ENCODE measurements at regions not wholly inside any gene's neighbourhood (a gene's known extent, or its start where the extent isn't known, plus 50 kb on each side); places are given as distances from the start of the nearest gene placed in this dataset.

DNA sequence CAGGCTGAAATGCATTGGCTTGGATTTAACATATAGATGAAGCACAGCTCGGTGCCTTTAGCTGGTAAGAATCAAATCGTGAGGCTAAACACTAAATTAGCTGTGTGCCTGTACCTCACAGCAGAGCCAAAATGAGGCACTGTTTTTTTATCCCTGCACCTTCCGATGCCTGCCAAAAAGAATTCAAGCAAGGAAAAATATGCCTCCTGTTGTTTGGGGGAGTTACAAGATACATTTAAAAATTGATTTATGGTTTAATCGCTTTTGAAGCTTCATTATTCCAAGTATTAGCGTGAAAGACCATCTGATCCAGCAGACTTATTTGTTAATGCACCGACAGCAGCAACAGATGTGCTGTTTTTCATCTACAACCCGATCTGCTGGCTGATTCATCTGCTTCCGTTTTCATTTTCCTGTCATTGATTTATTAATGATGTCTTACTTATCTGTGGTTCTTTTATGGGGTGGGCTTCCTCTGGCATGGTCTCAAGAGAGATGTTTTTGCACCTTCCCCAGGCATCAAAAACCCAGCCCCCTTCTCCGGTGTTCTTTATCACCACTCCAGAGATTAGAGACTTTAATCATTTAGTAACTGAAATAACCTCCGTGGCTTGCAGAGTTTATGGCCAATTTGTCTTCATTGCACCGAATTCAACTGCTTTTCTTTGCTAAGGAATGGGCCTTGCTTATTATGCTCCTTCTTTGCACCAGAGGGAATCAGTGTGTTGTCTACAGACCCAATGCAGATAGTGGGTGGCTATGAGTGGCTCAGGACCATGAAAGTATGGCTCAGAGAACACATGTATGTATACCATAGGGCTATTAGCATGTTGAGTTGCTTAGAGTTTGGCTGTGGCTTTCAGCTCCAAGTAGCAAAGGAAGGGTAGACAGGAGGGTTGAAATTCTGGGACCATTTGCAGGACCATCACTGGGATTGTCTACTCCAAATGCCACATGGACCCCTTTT is 166.8 kb upstream of the TMEM260 start:
- H3K4me3 ChIP-seq (ENCODE audit: low read depth, low read length, poor library complexity, severe bottlenecking): no peak overlapping the region
- no peaks in the 10 kb centered on the region for H3K9me2 ChIP-seq (ENCODE audit: low read depth, low read length)
- no peaks in the 10 kb centered on the region for H3K4me1 ChIP-seq (ENCODE audit: insufficient read depth, low read length, severe bottlenecking)
- no peaks in the 10 kb centered on the region for H3K27me3 ChIP-seq (ENCODE audit: insufficient read depth, low read length)
- no peaks in the 10 kb centered on the region for H3F3A ChIP-seq (ENCODE audit: insufficient read depth, low read length)
- H3K79me2 ChIP-seq (ENCODE audit: insufficient read depth, low read length): no peaks in the 10 kb centered on the region
- H3K9me3 ChIP-seq (ENCODE audit: low read length): no peaks in the 10 kb centered on the region
- H3K27ac ChIP-seq (ENCODE audit: low read depth, low read length, poor library complexity, severe bottlenecking): no peak overlapping the region
- H4K20me1 ChIP-seq (ENCODE audit: insufficient read depth, low read length): no peaks in the 10 kb centered on the region
- no peaks in the 10 kb centered on the region for H3K36me3 ChIP-seq (ENCODE audit: insufficient read depth, low read length)
- TF ChIP-seq EZH2 (IDR thresholded peaks at IDR 0.05; ENCODE audit: borderline replicate concordance, low read length): no peak
- TF ChIP-seq, protein P1, sequence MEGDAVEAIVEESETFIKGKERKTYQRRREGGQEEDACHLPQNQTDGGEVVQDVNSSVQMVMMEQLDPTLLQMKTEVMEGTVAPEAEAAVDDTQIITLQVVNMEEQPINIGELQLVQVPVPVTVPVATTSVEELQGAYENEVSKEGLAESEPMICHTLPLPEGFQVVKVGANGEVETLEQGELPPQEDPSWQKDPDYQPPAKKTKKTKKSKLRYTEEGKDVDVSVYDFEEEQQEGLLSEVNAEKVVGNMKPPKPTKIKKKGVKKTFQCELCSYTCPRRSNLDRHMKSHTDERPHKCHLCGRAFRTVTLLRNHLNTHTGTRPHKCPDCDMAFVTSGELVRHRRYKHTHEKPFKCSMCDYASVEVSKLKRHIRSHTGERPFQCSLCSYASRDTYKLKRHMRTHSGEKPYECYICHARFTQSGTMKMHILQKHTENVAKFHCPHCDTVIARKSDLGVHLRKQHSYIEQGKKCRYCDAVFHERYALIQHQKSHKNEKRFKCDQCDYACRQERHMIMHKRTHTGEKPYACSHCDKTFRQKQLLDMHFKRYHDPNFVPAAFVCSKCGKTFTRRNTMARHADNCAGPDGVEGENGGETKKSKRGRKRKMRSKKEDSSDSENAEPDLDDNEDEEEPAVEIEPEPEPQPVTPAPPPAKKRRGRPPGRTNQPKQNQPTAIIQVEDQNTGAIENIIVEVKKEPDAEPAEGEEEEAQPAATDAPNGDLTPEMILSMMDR (IDR thresholded peaks at IDR 0.05; ENCODE audit: low read length): no peak
- no peak overlapping the region for H3K4me2 ChIP-seq (ENCODE audit: low read length)
- no peak overlapping the region for H3K9ac ChIP-seq (ENCODE audit: low read length)
- no peak overlapping the region for H2AFZ ChIP-seq (ENCODE audit: low read length)

DNA sequence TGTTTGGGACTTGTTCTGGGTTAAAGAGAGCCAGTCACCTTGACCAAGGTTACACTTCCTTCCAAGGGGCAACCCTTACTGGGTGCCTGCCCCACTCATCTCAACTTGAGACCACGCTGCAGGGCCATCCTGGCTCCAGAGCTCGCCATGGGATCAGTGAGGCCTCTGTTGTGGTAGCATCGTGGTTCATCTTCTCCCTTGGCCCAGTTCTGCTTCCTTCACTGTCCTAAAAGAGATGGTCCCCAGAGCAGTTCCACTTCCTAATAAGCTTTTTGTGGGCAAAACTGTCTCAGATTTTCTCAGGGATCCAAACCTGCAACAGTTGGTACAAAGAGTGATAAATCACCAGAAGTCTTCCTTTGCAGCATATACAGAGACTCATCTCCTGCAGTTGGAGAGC is 165.9 kb upstream of the TMEM260 start:
- H3K27me3 ChIP-seq (ENCODE audit: insufficient read depth, low read length): no peaks in the 10 kb centered on the region
- no peak overlapping the region for H3K9ac ChIP-seq (ENCODE audit: low read length)
- no peaks in the 10 kb centered on the region for H3K9me2 ChIP-seq (ENCODE audit: low read depth, low read length)
- H3K4me3 ChIP-seq (ENCODE audit: low read depth, low read length, poor library complexity, severe bottlenecking): no peak overlapping the region
- H3K9me3 ChIP-seq (ENCODE audit: low read length): no peaks in the 10 kb centered on the region
- H4K20me1 ChIP-seq (ENCODE audit: insufficient read depth, low read length): no peaks in the 10 kb centered on the region
- H2AFZ ChIP-seq (ENCODE audit: low read length): no peak overlapping the region
- no peak for TF ChIP-seq EZH2 (IDR thresholded peaks at IDR 0.05; ENCODE audit: borderline replicate concordance, low read length)
- TF ChIP-seq, protein P1 (IDR thresholded peaks at IDR 0.05; ENCODE audit: low read length): no peak
- no peaks in the 10 kb centered on the region for H3K36me3 ChIP-seq (ENCODE audit: insufficient read depth, low read length)
- H3K4me2 ChIP-seq (ENCODE audit: low read length): no peak overlapping the region
- H3K27ac ChIP-seq (ENCODE audit: low read depth, low read length, poor library complexity, severe bottlenecking): no peak overlapping the region
- no peaks in the 10 kb centered on the region for H3F3A ChIP-seq (ENCODE audit: insufficient read depth, low read length)
- no peaks in the 10 kb centered on the region for H3K79me2 ChIP-seq (ENCODE audit: insufficient read depth, low read length)
- H3K4me1 ChIP-seq (ENCODE audit: insufficient read depth, low read length, severe bottlenecking): no peaks in the 10 kb centered on the region

DNA sequence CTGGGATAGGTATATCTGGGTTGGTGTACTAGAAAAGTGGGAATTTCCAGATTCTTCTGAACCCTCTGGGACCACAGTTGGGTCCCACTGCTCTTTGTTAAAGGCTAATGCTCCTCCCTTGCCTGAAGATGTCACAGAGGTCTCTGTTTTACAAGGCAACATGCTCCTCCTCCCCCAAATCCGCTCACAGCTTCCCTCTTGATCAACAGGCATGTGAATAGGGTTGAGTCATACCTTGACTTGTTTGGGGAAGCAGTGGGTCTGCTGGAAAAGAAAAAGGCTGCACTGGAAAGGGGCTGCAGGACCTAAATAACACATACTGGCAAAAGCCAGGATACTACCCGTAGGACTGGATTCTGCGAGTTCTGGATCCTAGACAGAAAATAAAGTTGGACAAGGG is 165.4 kb upstream of the TMEM260 start:
- Histone ChIP-seq H3K4me1 (ENCODE audit: insufficient read depth, low read length, severe bottlenecking) (no peaks in the 10 kb centered on the region), H2AFZ (ENCODE audit: low read length) (no peak overlapping the region), H3K36me3 (ENCODE audit: insufficient read depth, low read length) (no peaks in the 10 kb centered on the region), H3K27me3 (ENCODE audit: insufficient read depth, low read length) (no peaks in the 10 kb centered on the region), H3F3A (ENCODE audit: insufficient read depth, low read length) (no peaks in the 10 kb centered on the region), H3K79me2 (ENCODE audit: insufficient read depth, low read length) (no peaks in the 10 kb centered on the region), H3K4me3 (ENCODE audit: low read depth, low read length, poor library complexity, severe bottlenecking) (no peak overlapping the region), H3K9me2 (ENCODE audit: low read depth, low read length) (no peaks in the 10 kb centered on the region), H3K4me2 (ENCODE audit: low read length) (no peak overlapping the region), H3K27ac (ENCODE audit: low read depth, low read length, poor library complexity, severe bottlenecking) (no peak overlapping the region), H4K20me1 (ENCODE audit: insufficient read depth, low read length) (no peaks in the 10 kb centered on the region), H3K9ac (ENCODE audit: low read length) (no peak overlapping the region), H3K9me3 (ENCODE audit: low read length) (no peaks in the 10 kb centered on the region)
- TF ChIP-seq, protein P1 (IDR thresholded peaks at IDR 0.05; ENCODE audit: low read length): no peak
- TF ChIP-seq EZH2 (IDR thresholded peaks at IDR 0.05; ENCODE audit: borderline replicate concordance, low read length): no peak
